Right kidney (tissue), 1 donor: ENCODE measurements at regions not wholly inside any gene's neighbourhood (a gene's known extent, or its start where the extent isn't known, plus 50 kb on each side); places are given as distances from the start of the nearest gene placed in this dataset.
"Not testable (repeated sequence)": the region's sequence is repeated elsewhere in the genome, so short reads cannot be mapped to it uniquely, and the experiment has no call there.

Experiments used
- DNase-seq: peaks from one replicate; pipeline ENCODE4 v3.0.0-alpha.2; 2016

DNA sequence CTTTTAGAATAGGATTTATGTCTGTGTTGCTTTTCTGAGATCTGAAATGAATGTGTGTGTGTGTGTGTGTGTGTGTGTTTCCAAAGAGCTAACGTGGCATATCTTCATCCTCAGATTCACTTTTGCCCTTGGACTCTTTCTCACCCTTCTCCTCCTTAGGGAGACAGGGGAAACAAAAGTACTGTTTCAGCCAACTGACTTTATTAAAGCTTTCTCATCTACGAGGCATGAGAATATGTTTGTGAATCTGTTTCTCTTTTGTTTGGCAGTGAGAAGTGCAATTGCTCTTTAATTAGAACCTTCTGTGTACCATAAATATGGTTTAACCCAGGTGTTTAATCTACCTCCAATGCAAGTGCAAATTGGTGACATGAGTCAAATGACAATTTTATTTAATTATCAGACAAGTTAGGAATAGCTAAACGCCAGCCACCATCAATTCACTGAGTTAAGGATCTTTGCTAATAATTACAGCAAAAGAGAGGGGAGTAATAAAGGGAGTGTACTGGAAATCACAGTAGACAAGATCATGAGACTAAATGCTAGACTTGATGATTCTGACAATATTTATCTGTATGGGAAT, 186.4 kb upstream of the COL3A1 start:
- DNase-seq = peak; percentile 29

DNA sequence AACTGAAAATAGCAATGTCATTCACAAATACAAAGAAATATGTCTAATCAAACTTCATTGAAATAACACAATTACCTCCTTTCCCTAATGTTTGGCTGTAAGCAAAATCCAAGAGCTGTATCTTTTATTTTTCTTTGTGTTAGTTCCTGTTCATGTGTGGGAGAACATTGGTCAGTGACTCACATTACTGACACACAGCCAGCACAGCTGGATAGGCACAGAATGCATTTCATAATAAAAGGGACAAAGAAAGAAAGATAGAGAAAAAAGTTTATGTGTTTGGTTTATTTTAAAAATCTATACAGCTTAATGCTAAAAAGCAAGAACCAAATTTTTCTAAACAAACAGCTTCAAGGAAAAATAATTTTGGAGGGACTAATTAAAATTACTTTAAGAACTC, 185.6 kb upstream of the COL3A1 start:
- DNase-seq = peak; percentile 16

DNA sequence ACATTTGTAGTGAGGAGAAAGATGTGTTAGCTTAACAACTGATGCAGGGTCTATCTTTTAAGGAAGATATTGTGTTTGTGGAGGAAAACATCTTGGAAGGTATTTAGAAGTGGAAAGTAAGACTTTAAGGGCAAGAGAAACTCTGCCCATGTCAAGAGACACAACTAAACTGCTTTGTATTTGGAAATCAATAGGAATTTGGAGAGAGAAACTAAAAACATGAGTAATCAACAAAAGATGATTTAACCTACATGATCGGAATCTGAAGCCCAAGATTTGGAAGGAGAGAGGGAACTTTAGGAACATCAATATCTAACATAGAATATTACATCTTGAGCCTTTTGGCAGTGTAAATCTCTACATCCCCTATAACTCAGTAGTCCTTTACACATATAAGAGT, 184.2 kb upstream of the COL3A1 start:
- DNase-seq = no peak

DNA sequence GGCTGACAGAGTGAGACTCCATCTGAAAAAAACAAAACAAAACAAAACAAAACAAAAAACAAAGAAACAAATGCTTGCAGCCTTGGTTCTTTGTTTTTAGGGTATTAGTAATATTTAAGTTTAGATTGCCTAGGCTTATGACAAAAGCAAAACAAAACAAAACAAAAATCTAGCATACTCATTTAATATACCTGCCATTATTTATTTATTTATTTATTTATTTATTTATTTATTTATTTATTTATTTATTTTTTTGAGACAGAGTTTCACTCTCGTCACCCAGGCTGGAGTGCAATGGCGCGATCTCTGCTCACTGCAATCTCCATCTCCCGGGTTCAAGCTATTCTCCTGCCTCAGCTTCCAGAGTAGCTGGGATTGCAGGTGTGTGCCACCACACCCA, 179.7 kb upstream of the COL3A1 start:
- DNase-seq = not testable (repeated sequence)

DNA sequence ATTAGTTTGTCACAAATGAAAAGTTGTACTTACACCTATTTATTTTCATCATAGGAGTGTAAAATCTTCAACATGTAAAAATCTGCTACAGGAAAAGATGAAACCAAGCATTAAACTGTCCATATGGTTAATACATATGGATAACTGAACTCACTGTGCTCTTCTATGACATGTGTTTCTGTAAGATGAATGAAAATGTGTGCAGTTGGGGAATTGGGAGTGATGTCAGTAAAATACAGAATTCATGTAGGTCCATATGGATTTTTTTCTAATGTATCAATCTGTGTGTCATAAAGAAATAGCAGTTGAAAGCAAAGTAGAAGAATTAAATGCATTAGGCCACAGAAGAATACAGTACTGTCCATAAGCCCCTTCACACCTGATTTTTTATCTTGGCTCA, 178.4 kb upstream of the COL3A1 start:
- DNase-seq = no peak

DNA sequence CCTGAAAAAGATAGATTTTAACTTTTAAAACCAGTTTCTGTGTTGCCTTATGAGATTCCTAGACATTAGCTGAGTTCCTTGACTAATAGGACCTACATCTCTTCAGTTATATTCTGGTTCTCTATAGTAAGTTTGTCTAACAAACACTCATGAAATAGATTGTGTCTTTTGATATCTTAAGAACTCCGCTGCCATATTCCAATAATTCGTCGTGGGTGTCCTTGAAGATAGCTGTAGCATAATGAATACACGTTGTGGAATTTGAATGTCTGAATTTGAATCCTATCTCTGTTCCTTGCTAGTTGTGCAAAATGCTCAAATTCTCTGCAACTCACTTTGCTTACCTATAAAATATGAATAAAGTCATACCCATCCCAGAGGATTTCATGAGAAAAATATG, 176.8 kb upstream of the COL3A1 start:
- DNase-seq = no peak

DNA sequence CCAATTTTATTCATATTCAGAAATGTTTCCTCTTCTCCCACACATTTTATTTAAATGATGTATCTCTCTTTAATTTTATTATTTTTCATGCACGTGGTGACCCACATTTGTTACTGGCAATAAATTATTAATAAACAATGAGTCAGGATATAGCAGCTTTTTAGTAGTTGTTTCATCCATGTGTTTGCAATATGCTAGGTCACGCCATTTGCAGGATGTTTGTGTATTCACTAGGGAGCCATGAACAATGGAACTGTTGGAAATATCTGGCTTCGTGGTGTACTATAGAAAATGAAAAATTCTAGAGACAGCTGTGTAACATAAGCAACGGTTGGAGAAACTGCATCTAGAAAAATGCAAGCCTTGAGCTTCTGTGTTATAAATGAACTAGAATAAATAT, 176.0 kb upstream of the COL3A1 start:
- DNase-seq = no peak

DNA sequence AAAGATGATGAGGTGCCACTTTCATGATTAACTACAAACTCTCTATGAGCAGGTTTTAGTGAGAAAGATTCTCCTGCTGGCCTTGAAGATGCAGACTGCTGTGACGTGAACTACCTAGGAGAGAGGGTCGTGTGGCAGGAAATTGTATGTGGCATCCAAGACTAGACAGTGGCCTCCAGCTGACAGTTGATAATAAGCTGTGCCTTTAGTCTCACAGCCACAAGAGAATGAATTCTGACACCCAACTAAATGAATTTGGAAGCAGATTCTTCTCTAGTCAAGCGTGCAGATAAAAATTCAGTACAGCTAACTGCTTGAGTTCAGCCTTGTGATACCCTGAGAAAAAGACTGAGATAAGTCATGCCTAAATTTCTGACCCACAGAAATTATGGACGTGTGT, 169.0 kb upstream of the COL3A1 start:
- no peak for DNase-seq

DNA sequence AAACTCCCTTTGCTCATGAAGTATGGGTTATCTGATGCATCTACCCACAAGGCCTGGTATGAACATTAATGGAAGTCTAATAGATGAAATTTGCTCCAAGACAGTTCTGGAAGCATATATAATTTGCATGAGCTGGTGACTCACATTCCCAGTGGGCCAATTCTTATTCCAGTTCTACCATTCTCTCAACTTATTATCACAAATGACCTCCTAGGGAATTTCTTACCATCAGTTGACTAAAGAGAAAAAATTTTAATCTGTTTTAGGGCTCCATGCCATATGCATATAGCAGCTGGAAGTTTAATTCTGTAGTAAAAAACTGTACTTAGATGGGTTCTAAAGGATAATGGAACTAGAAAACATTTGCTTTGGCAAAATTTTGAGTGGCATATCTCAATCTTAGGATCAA, 165.2 kb upstream of the COL3A1 start:
- DNase-seq = no peak

DNA sequence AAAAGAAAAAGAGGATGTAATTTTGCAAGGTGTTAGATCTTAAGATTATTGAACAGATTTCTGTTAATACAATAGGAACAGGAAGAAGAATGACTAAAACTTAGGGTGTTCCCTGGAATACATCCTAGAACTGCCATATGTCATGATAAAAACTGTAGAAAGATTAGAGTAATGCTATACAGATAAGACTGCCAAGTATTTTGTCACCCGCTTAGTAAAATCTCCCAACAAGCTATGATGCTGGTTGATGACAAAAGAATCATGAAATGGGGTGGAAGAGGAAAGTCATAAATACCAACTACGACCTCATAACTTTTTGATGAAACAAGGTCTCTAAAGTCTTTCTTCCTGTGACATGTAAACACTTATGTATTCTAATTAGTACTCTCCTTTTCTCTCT, 163.6 kb upstream of the COL3A1 start:
- no peak for DNase-seq

DNA sequence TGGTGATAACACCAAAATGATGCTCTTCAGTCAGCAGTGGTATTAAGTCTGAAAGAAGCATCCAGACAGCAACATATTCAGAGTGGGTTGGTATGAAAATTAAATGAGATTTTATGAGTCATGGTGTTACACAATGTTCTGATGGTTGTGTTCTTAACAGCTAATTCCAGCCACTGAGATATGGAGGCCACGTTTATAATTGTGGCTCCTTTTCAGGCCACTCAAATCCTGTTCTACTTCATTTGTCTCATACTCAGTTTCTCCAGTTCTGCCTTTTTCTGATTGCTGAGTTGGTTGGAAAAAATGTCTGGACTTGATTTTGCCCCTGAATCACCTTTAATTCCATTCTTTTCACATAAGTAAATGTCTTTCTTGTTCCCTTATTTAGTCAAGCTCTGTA, 162.7 kb upstream of the COL3A1 start:
- no peak for DNase-seq

DNA sequence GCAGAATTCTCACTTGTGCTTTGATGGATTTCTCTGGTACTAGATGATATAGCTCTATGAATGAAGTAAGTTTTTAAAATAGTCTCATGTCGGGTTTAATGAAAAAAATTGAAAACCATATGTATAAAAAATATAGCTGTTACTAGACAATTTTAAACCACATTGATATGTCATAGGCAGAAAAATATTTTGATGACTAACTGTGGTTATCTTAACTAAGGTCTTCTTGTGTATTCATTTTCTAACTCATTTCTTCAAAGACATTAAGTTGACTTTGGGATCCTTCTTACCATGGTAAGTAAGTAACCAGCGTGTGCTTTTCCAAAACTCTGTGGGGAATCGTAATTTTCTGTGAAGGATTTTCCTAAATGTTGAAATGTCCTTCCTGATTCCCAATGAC, 160.9 kb upstream of the COL3A1 start:
- no peak for DNase-seq

DNA sequence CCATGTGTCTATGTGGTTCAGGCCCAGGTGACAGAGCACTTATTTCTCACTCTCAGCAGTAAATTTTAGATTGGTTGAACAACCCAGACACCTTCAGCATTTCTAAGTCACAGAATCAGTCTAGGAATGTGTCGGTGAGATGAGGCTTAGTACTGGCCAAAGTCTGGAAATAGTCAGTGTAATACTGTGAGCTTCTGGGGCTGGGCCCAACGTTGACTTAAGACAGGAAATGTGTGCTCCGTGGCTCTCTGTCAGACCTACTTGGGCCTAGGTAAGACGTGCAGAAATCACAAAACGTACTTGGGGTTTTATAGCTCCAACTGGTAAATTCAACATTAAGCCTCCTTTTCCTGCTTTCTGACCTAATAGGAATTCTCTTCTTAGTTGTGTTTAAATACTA, 160.3 kb upstream of the COL3A1 start:
- DNase-seq = no peak

DNA sequence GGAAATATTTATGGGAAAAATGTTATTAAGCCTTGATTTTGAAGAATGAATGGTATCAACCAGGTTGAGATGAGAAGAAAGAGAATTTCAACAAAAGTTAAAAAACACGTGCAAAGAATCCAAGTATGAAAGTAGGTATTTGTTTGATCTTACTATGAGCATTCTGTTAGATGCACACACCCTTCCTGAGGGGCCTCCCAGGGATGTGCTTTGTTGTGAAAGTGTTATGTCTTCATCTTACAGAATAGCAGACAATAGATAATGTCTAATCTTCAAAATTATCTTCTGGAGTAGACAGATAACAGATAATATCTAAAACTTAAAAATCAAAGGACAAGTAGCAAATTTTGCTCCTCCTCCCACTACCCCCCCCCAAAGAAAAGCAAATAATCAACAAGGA, 155.2 kb upstream of the COL3A1 start:
- DNase-seq = no peak

DNA sequence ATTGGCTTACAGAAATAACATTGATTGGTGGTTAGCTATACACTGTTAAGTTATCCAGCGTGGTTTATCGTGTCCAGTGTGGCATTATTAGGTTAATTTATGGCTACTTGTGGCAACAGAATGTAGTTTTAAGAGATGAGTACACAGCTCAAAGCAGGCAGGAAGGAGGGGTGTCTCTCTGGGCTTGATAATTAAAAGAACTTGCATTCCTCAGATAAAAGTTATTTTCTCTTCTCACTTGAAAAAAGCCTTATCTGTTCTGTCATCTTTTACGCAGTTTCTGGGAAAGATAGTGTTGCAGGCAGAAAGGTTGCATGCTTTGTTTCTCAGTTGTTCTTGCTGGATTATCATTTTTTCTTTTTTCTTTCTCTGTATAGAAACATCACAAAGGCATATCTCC, 154.4 kb upstream of the COL3A1 start:
- no peak for DNase-seq

DNA sequence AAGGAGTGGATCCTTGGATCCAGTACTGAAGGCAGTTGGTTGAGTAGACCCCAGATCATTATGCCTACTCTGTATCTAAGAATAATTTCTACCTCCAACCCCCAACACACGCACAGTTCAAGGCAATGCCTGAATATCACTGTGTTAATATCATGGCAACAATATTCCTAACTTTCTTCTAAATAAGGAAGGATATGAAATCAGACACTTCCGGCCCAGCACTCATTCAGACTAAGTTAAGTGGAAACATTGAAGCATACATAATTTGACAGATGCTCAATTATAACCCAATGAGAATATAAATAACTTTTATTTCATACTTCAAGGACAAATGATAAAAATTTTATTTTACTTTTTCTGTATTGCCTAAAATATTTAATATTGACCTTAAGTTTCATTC, 153.6 kb upstream of the COL3A1 start:
- DNase-seq = no peak

DNA sequence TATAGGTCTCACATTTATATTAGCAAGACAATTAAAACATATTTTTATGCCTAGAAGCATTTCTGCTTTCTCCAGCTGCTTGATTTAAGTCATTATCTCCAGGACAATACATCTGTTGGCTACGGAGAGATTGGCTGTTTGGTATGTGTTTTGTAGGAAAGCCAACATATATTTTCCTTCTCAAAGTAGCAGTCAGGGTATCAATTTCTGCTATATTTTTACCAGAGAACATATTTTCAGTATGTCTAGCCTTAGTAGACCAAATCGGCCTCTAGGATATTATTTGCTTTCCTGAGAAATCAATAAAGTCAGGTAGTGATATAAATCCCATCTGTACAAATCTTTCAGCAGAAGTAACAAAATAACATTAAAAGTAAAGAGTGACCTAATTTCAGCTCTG, 150.0 kb upstream of the COL3A1 start:
- no peak for DNase-seq

DNA sequence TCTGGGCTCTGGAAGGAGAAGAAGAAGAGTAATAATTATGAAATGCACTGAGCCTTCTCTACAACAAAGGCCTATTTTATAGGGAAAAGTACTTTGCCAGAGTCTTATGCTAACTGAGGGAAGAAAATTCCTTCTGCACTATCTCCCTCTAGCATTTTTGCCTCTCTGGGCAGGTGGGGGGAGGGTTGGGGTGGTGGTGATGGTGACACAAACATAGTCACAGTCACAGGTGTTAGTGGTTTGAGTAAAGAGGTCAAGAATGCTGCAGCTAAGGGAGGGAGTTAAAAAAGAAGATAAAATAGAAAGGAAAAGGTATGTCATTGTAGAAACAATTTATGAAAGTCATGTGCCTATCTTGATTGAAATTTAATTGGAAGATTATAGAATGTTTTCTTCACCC, 140.8 kb upstream of the COL3A1 start:
- no peak for DNase-seq

DNA sequence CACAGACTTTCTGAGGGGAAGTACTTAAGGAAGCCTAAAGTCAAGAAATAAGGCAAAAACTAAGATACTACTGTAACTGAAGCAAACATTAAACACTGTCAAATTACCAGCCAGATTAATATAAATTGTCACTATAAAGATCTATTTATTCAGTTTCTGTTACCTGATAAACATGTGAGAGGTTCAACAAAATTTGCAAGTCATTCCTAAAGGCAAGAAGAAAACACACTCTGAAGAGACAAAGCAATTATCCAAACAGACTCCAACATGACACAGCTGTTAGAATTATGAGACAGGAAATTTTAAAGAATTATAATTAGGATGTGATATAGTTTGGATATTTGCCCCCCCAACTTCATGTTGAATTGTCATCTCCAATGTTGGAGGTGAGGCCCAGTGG, 140.4 kb upstream of the COL3A1 start:
- no peak for DNase-seq

DNA sequence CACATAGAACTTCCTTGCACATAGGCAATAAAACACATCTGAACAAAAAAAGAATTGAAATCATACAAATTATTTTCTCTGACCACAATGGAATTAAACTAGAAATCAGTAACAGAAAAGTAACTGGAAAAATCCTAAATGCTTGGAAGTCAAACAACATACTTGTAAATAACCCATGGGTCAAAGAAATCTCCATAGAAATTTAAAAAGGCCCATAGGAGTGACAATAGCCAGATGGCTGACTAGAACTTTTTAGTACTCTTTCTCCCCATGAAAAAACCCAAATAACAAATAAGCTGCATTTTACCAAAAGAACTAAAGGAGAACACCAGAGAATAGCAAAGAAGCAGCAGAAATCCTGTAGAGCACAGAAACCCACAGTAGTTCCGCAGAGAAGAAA, 139.2 kb upstream of the COL3A1 start:
- no peak for DNase-seq

DNA sequence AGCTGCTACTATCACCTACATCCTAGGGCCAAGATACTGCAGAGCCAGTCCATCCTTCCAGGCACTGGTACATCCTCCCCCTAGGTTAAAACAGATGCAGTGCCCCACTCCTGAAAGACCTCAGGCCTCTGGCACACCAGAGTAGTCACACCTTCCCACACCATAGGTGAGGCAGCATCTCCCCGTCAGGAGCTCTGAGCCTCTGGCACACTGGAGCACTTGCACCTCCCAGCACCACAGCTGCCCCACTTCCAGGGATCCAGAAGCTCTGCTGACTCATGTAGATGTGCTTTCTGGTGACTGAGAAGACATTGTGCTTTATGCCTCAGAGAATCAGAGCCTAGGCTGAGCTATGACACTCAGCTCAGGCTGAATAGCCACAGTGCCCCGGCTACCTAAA, 138.4 kb upstream of the COL3A1 start:
- no peak for DNase-seq

DNA sequence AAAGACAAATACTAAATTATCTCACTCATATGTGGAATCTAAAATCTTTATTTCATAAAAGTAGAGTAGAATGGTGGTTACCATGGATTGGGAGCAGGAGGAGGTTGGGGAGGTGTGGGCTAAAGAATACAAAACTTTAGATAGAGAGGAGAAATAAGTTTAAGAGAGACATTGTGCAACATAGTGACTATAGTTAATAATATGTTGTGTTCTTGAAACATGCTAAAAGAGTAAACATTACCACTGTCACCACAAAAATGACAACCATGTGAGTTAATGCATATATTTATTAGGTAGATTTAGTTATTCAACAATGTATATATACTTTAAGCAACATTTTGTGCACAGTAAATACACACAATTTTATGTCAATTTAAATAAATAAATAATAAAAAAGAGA, 128.5 kb upstream of the COL3A1 start:
- no peak for DNase-seq

DNA sequence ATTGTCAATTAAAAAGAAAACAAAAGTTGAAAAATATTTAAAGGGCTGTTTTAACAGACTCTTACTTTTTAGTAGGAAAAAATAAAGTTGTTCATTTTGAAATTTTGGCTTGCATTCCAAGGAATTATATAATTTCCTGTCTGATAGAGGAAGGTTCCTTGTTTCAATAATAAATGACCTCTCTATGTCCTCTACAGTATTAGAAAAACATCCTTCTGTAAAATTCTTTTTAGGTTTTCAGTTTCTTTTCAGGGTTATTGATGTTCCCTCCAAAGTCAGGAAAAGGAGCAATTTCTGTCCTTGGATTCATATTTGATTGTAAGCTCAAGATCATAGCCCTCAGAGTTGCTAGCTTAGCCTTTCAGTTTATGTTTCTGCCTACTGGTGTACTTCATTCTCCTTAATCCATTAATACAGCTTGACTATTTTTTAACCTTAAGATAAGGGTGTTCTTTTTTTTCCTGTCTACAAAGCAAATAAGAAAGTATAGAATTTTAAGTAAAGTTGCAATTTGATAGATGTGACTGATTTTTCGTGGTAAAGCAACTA, 125.2 kb upstream of the COL3A1 start:
- no peak for DNase-seq

DNA sequence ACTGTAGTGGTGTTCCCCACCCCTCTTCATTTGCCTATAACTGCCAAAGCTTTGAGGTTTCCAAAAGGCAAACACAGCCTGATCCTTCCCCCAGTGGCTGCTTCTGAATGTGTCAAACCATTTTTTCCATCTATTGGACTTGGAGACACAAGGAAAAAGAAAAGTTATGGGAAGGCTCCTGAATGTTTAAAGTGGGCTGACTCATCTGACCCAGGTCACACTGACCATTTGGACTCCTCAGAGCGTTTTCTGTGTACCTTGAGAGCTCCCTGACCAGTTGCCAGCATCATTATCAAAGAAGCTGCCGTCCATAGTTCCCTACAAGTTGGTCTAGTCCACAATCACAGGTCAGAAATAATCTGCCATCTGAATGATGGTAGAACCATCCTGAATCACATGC, 123.4 kb upstream of the COL3A1 start:
- DNase-seq = no peak

DNA sequence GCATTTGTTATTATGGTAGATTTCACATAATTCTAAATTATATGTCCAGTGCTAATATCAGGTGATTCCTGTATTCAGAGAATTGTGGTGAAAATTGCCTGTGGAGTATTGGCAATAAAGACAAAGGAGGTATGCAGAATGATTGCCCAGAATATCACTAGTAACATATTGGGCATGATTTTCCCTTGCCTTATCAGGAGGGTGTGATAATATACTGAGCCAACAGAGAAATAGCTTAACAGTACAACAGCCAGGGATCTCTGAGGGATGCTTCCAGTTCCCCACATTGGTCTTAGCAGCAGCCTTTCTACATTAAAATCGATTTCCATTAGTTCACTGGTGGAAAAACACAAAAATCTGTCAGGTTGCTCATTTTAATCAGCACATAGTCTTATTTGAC, 122.9 kb upstream of the COL3A1 start:
- no peak for DNase-seq
